HFFc6 (cell line): ENCODE measurements at regions not wholly inside any gene's neighbourhood (a gene's known extent, or its start where the extent isn't known, plus 50 kb on each side); places are given as distances from the start of the nearest gene placed in this dataset.

Experiments
- DNase-seq: peaks from one replicate; pipeline ENCODE4 v3.0.0-alpha.2; 2018
- H3K27ac Mint-ChIP-seq: 2 replicates; pipeline ENCODE4 v1.8.0; 2020; ENCODE audit warnings: mild to moderate bottlenecking, mixed read lengths
- H3K27me3 Mint-ChIP-seq: 2 replicates; pipeline ENCODE4 v1.8.0; 2021; ENCODE audit warnings: mild to moderate bottlenecking, moderate library complexity, mixed read lengths; ENCODE audit not compliant: insufficient read depth
- H3K36me3 Mint-ChIP-seq: 2 replicates; pipeline ENCODE4 v1.8.0; 2021; ENCODE audit warnings: low read depth, mixed read lengths
- H3K4me1 Mint-ChIP-seq: 2 replicates; pipeline ENCODE4 v1.8.0; 2020; ENCODE audit warnings: low read depth, mixed read lengths
- H3K4me3 Mint-ChIP-seq: 2 replicates; pipeline ENCODE4 v1.8.0; 2020; ENCODE audit warnings: mild to moderate bottlenecking, moderate library complexity, mixed read lengths
- H3K9me3 Mint-ChIP-seq: 2 replicates; pipeline ENCODE4 v1.8.0; 2020; ENCODE audit warnings: mild to moderate bottlenecking, mixed read lengths
- TF ChIP-seq, protein P1 (sequence below): fragments of 200-600 bp; sonication (generic); IDR thresholded peaks from 2 replicates; pipeline ENCODE4 v1.5.0; 2021; ENCODE audit warnings: antibody characterized with exemption, mild to moderate bottlenecking

DNA sequence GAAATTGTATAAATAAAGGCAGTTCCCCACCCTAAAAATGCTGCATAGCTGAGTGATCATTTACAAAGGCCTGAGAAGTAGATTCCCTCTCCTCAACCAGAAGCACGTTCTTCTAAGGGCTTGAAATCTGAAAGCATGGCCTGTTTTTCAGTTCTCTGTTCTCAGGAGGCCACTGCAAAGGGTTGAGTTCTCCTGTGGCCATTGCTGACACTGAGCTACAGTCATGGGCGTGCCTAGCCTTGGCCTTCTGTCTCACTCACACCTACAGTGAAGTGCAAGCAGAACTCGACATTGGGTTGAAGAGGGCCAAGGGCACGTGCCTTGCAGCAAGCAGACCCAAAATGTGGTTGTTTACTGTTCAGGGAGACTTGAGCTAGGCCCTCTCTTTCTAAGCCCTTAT is 276.6 kb upstream of the VLDLR start:
- peaks cover 1% of the 10 kb centered on the region; the same call in 1 of the 2 replicates for H3K27me3 Mint-ChIP-seq
- TF ChIP-seq, protein P1, sequence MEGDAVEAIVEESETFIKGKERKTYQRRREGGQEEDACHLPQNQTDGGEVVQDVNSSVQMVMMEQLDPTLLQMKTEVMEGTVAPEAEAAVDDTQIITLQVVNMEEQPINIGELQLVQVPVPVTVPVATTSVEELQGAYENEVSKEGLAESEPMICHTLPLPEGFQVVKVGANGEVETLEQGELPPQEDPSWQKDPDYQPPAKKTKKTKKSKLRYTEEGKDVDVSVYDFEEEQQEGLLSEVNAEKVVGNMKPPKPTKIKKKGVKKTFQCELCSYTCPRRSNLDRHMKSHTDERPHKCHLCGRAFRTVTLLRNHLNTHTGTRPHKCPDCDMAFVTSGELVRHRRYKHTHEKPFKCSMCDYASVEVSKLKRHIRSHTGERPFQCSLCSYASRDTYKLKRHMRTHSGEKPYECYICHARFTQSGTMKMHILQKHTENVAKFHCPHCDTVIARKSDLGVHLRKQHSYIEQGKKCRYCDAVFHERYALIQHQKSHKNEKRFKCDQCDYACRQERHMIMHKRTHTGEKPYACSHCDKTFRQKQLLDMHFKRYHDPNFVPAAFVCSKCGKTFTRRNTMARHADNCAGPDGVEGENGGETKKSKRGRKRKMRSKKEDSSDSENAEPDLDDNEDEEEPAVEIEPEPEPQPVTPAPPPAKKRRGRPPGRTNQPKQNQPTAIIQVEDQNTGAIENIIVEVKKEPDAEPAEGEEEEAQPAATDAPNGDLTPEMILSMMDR = no peak
- H3K9me3 Mint-ChIP-seq = no peaks in the 10 kb centered on the region
- no peak for DNase-seq
- no peak overlapping the region for H3K4me3 Mint-ChIP-seq
- H3K4me1 Mint-ChIP-seq = no peaks in the 10 kb centered on the region
- H3K27ac Mint-ChIP-seq = no peak overlapping the region
- H3K36me3 Mint-ChIP-seq = no peaks in the 10 kb centered on the region

DNA sequence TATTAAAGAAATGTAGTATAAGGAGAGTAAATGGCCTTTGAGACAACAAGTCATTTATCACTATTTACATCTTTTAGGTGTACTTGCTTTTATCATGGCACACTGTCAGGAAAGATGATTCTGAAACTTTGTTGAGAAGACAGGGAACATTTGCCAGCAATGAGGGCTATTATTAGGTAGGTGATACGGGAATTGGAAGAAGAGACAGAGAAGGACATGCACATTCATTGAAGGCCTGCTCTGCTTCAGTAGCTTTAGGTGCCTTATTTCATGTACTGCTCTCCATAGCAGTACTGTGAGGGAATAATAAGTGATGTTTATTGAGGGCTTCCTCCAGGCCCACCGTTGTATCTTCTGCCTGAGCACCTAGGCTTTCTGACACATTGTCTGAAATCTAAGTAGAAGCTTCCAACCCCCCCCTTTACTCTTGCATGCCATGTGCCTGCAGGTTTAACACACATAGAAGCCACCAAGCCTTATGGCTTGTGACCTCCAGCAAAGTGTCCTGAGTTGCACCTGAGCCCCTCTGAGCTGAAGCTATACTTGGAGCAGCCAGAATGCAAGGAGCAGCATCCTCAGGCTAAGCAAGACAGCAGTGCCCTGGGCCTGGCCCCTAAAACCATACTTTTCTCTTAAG is 275.2 kb upstream of the VLDLR start:
- peaks cover 1% of the 10 kb centered on the region; the same call in 1 of the 2 replicates for H3K27me3 Mint-ChIP-seq
- TF ChIP-seq, protein P1 = no peak
- no peaks in the 10 kb centered on the region for H3K36me3 Mint-ChIP-seq
- no peak for DNase-seq
- no peak overlapping the region for H3K4me3 Mint-ChIP-seq
- H3K9me3 Mint-ChIP-seq = no peaks in the 10 kb centered on the region
- no peaks in the 10 kb centered on the region for H3K4me1 Mint-ChIP-seq
- no peak overlapping the region for H3K27ac Mint-ChIP-seq

GRCh38 chr9:2351324-2351723 is 270.3 kb upstream of the VLDLR start:
- DNase-seq = no peak
- Mint-ChIP-seq H3K36me3 (no peaks in the 10 kb centered on the region), H3K4me1 (peaks cover 8% of the 10 kb centered on the region; the same call in 1 of the 2 replicates), H3K4me3 (no peak overlapping the region), H3K9me3 (peaks cover 4% of the 10 kb centered on the region; the same call in 1 of the 2 replicates), H3K27ac (no peak overlapping the region), H3K27me3 (peaks cover 2% of the 10 kb centered on the region; the same call in 1 of the 2 replicates)
- TF ChIP-seq, protein P1 = no peak

GRCh38 chr9:2354216-2354615 is 267.4 kb upstream of the VLDLR start:
- TF ChIP-seq, protein P1 = no peak
- H3K4me1 Mint-ChIP-seq = peaks cover 8% of the 10 kb centered on the region; the same call in 1 of the 2 replicates
- no peak overlapping the region for H3K4me3 Mint-ChIP-seq
- H3K9me3 Mint-ChIP-seq = peaks cover 4% of the 10 kb centered on the region; the same call in 1 of the 2 replicates
- 0 out of 2 replicates have a peak, but pooled peaks cover 3% of the 10 kb centered on the region for H3K27me3 Mint-ChIP-seq
- no peak for DNase-seq
- no peaks in the 10 kb centered on the region for H3K36me3 Mint-ChIP-seq
- H3K27ac Mint-ChIP-seq = no peak overlapping the region

DNA sequence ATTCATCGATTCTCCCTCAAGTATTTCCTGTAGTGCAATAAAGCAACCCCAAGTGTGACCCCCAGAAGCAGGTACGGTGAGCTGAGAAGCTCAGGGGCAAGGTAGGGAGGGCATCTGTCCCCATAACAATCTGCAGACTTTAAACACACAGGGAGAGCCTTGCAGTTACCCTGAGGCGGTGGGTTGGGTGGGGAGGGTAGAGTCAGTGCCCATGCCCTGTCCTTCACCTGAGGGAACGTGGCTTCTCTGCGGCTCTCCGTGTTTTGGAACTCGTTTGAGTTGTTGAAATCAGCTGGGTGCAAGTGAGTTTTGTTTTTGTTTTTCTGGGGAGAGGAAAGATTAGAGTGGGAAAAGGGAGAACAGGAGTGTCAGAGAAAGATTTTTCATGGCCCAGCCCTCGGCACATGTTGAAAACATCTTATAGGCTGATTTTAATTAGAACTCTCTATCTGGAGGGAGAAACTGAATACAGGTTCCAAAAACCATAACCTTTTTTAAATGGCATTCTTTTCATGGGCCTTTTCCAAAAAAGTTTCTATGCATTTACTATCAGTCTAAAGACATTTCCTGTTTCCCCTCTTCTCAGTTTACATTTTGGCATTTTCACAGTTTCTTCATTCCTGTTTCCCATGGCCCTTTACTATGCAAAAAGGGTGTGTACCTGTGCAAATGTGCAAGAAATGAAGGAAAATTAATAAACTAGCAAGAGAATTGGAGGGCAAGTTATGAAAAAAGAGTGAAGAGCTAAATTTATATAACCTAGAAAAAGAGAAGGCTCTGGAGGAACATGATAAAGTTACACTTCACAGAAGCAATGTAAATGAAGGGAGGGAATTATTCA is 266.5 kb upstream of the VLDLR start:
- DNase-seq = no peak

More for the DNA sequence above, 266.5 kb upstream of the VLDLR start:
- Mint-ChIP-seq H3K27me3 (peaks cover 11% of the 10 kb centered on the region), H3K27ac (no peak overlapping the region), H3K4me3 (no peak overlapping the region), H3K36me3 (no peaks in the 10 kb centered on the region), H3K9me3 (peaks cover 4% of the 10 kb centered on the region; the same call in 1 of the 2 replicates), H3K4me1 (peaks cover 8% of the 10 kb centered on the region; the same call in 1 of the 2 replicates)
- TF ChIP-seq, protein P1 = no peak
